ENCODE measurements at regions not wholly inside any gene's neighbourhood (a gene's known extent, or its start where the extent isn't known, plus 50 kb on each side); places are given as distances from the start of the nearest gene placed in this dataset.
A peak's percentile ranks its signal among the peaks of the same experiment; 100 is the strongest.

DNA sequence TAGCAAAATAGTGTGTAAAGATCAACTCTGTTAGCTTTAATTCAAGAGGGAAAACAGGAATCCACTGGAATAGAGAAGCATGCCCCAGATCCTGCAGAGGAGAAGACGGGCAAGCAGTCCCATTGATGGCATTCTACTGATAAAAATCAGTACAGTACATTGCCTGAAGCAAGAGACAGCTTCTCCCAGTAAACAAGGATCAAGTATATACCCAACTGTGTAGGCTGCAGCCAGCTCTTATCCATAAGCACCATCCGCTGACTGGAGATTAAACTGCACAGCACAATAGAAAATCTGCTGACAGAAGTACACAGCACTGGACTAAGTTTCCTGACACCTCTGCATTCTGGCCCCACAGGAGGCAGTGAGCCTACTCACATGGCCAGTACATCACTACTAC lies 110.1 kb downstream of the COX18 start:
- TF ChIP-seq, protein P1, sequence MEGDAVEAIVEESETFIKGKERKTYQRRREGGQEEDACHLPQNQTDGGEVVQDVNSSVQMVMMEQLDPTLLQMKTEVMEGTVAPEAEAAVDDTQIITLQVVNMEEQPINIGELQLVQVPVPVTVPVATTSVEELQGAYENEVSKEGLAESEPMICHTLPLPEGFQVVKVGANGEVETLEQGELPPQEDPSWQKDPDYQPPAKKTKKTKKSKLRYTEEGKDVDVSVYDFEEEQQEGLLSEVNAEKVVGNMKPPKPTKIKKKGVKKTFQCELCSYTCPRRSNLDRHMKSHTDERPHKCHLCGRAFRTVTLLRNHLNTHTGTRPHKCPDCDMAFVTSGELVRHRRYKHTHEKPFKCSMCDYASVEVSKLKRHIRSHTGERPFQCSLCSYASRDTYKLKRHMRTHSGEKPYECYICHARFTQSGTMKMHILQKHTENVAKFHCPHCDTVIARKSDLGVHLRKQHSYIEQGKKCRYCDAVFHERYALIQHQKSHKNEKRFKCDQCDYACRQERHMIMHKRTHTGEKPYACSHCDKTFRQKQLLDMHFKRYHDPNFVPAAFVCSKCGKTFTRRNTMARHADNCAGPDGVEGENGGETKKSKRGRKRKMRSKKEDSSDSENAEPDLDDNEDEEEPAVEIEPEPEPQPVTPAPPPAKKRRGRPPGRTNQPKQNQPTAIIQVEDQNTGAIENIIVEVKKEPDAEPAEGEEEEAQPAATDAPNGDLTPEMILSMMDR (conservative IDR thresholded peaks at IDR 0.05): no peak
- no peak for DNase-seq (ENCODE audit: extremely low spot score, unreplicated experiment)
- Mint-ChIP-seq H3K27ac (no peak overlapping the region), H3K9me3 (peaks cover 19% of the 10 kb centered on the region), H3K4me3 (no peak overlapping the region), H3K36me3 (no peaks in the 10 kb centered on the region), H3K4me1 (ENCODE audit: unreplicated experiment) (no peaks in the 10 kb centered on the region), H3K27me3 (no peaks in the 10 kb centered on the region)

DNA sequence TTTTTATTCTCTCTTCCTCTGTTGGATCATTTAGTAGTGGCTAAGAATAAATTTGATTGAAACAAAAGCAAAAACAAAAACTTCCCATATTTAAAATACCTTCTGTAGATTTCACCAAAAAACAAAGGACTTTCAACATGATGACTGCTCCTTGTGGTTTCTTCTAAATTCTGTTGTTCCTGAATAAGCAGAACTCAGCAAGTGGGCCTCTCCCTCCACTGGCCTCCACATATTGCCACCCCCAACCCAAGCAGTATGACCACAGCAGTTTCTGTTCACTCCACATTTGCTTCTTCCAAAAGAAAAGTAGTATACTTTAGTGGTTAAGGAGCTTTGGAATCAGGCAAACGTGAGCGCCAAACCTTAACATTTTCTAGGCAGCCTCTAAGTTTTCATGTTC lies 114.7 kb downstream of the COX18 start:
- Mint-ChIP-seq H3K4me3 (no peak overlapping the region), H3K27ac (no peak overlapping the region), H3K4me1 (ENCODE audit: unreplicated experiment) (no peaks in the 10 kb centered on the region), H3K36me3 (no peaks in the 10 kb centered on the region), H3K9me3 (peaks cover 4% of the 10 kb centered on the region), H3K27me3 (no peaks in the 10 kb centered on the region)
- DNase-seq (ENCODE audit: extremely low spot score, unreplicated experiment): no peak
- TF ChIP-seq, protein P1 (conservative IDR thresholded peaks at IDR 0.05): no peak

DNA sequence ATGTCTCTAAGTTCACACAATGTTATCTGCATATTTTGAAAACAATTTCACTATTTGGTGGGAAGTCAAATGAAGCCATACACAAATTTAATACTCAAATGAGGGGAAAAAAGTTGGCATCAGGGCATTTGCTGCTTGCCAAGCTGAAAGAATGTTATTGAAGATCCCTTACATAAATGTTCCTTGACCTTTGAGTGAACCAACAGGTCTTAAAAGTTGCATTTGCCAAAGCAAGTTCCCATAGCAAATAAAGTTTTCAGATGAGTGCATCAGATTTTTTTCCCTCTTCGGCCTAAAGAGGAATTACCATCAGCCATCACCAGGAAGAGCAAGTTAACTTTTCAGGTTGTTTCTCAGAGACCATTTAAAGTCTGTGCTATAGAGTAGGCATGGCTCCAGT lies 115.9 kb downstream of the COX18 start:
- TF ChIP-seq, protein P1 (conservative IDR thresholded peaks at IDR 0.05): no peak
- Mint-ChIP-seq H3K36me3 (no peaks in the 10 kb centered on the region), H3K9me3 (peaks cover 4% of the 10 kb centered on the region), H3K4me3 (no peak overlapping the region), H3K27me3 (no peaks in the 10 kb centered on the region), H3K4me1 (ENCODE audit: unreplicated experiment) (no peaks in the 10 kb centered on the region), H3K27ac (no peak overlapping the region)
- no peak for DNase-seq (ENCODE audit: extremely low spot score, unreplicated experiment)

DNA sequence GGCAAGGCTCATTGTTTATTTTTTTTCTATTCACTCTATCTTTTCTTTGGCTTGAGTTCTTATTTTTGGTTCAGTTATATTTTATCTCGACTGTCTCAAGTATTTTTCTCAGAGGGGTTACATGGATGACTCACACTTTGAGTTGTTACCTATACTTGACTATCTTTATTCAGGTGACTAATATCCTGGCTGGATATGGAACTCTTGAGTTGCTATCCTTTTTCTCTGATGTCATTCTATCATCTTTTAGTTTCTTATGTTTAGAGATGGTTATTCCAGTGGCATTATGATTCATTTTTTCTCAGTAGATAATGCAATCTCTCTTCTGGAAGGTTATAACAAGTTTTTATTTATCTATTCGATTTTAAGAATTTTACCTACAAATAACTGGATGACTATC lies 117.9 kb downstream of the COX18 start:
- Mint-ChIP-seq H3K36me3 (no peaks in the 10 kb centered on the region), H3K27me3 (peaks cover under 1% of the 10 kb centered on the region), H3K27ac (no peak overlapping the region), H3K4me1 (ENCODE audit: unreplicated experiment) (no peaks in the 10 kb centered on the region), H3K4me3 (no peak overlapping the region), H3K9me3 (peaks cover 4% of the 10 kb centered on the region)
- TF ChIP-seq, protein P1 (conservative IDR thresholded peaks at IDR 0.05): no peak
- DNase-seq (ENCODE audit: extremely low spot score, unreplicated experiment): no peak

DNA sequence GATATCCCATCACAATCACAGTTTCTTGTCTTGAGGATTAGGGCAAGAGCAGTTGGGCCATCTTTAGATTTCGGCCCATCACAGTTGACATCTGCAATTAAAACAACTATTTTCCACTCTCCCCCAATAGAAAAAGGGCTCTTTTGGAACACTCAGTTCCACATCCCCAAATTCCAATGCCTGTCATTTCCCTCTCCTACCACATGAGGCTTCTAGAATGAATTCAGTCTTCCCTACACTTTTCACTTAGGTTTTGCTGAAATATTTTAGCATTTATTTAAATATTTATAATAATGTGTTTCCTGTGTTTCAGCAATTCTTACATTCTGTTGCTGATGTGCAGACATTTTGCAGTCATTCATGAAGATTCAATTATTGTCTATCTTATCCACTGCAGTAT lies 118.4 kb downstream of the COX18 start:
- peaks cover 5% of the 10 kb centered on the region for H3K27me3 Mint-ChIP-seq
- TF ChIP-seq, protein P1 (conservative IDR thresholded peaks at IDR 0.05): peak; percentile 51
- H3K27ac Mint-ChIP-seq: no peak overlapping the region
- no peak for DNase-seq (ENCODE audit: extremely low spot score, unreplicated experiment)
- no peaks in the 10 kb centered on the region for H3K36me3 Mint-ChIP-seq
- H3K9me3 Mint-ChIP-seq: peaks cover 4% of the 10 kb centered on the region
- no peaks in the 10 kb centered on the region for H3K4me1 Mint-ChIP-seq (ENCODE audit: unreplicated experiment)
- H3K4me3 Mint-ChIP-seq: no peak overlapping the region

DNA sequence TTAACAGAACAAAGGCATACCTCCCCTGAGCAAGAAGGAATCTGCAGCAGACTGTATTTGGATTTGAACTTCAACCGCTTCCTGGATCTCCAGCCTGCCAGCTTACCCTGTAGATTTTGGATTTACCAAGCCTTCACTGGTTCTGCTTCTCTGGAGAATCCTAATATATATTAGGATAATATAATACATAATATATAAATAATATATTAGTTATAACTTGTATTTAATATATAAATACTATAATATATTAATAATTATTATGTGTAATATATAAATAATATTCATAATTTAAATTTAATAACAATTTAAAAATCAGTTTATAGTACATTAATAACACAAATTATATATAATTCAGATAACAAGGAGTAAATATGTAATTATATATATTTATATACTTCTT lies 121.4 kb downstream of the COX18 start:
- Mint-ChIP-seq H3K4me3 (no peak overlapping the region), H3K27me3 (peaks cover 9% of the 10 kb centered on the region), H3K4me1 (ENCODE audit: unreplicated experiment) (no peaks in the 10 kb centered on the region), H3K36me3 (no peaks in the 10 kb centered on the region), H3K9me3 (no peaks in the 10 kb centered on the region), H3K27ac (no peak overlapping the region)
- no peak for DNase-seq (ENCODE audit: extremely low spot score, unreplicated experiment)
- TF ChIP-seq, protein P1 (conservative IDR thresholded peaks at IDR 0.05): no peak
